ENCODE measurements at regions not wholly inside any gene's neighbourhood (a gene's known extent, or its start where the extent isn't known, plus 50 kb on each side); places are given as distances from the start of the nearest gene placed in this dataset.

- H3K27me3 ChIP-seq (ENCODE audit: control insufficient read depth, insufficient read depth, low read length): no peaks in the 10 kb centered on the region
- H3K9ac ChIP-seq (ENCODE audit: low read depth, low read length): no peak overlapping the region
- no peaks in the 10 kb centered on the region for H3K9me3 ChIP-seq (ENCODE audit: control insufficient read depth, insufficient read depth, low read length)
- H3K4me1 ChIP-seq (ENCODE audit: control insufficient read depth, insufficient read depth, low read length): no peaks in the 10 kb centered on the region
- no peak overlapping the region for H3K4me3 ChIP-seq (ENCODE audit: low read depth, low read length)
- H3K36me3 ChIP-seq (ENCODE audit: control insufficient read depth, insufficient read depth, low read length): no peaks in the 10 kb centered on the region
Measured at GRCh38 chr2:7667260-7667757, 750.1 kb downstream of the RNF144A start.

- Histone ChIP-seq H3K4me3 (ENCODE audit: low read depth, low read length) (no peak overlapping the region), H3K4me1 (ENCODE audit: control insufficient read depth, insufficient read depth, low read length) (no peaks in the 10 kb centered on the region), H3K27me3 (ENCODE audit: control insufficient read depth, insufficient read depth, low read length) (no peaks in the 10 kb centered on the region), H3K9ac (ENCODE audit: low read depth, low read length) (no peak overlapping the region), H3K36me3 (ENCODE audit: control insufficient read depth, insufficient read depth, low read length) (no peaks in the 10 kb centered on the region), H3K9me3 (ENCODE audit: control insufficient read depth, insufficient read depth, low read length) (no peaks in the 10 kb centered on the region)
Measured at GRCh38 chr2:7670905-7671641, 753.9 kb downstream of the RNF144A start.

- H3K4me3 ChIP-seq (ENCODE audit: low read depth, low read length): no peak overlapping the region
Measured at GRCh38 chr2:7672027-7672684, 754.9 kb downstream of the RNF144A start.

GRCh38 chr2:7672685-7673071 lies 755.5 kb downstream of the RNF144A start:
- Histone ChIP-seq H3K9me3 (ENCODE audit: control insufficient read depth, insufficient read depth, low read length) (no peaks in the 10 kb centered on the region), H3K27me3 (ENCODE audit: control insufficient read depth, insufficient read depth, low read length) (no peaks in the 10 kb centered on the region), H3K36me3 (ENCODE audit: control insufficient read depth, insufficient read depth, low read length) (no peaks in the 10 kb centered on the region), H3K9ac (ENCODE audit: low read depth, low read length) (no peak overlapping the region), H3K4me3 (ENCODE audit: low read depth, low read length) (no peak overlapping the region), H3K4me1 (ENCODE audit: control insufficient read depth, insufficient read depth, low read length) (no peaks in the 10 kb centered on the region)

More at GRCh38 chr2:7672027-7672684, 754.9 kb downstream of the RNF144A start:
- no peaks in the 10 kb centered on the region for H3K9me3 ChIP-seq (ENCODE audit: control insufficient read depth, insufficient read depth, low read length)
- H3K4me1 ChIP-seq (ENCODE audit: control insufficient read depth, insufficient read depth, low read length): no peaks in the 10 kb centered on the region
- H3K9ac ChIP-seq (ENCODE audit: low read depth, low read length): no peak overlapping the region
- no peaks in the 10 kb centered on the region for H3K27me3 ChIP-seq (ENCODE audit: control insufficient read depth, insufficient read depth, low read length)
- no peaks in the 10 kb centered on the region for H3K36me3 ChIP-seq (ENCODE audit: control insufficient read depth, insufficient read depth, low read length)

GRCh38 chr2:7673101-7673500 lies 755.9 kb downstream of the RNF144A start:
- H3K27me3 ChIP-seq (ENCODE audit: control insufficient read depth, insufficient read depth, low read length): no peaks in the 10 kb centered on the region
- H3K9me3 ChIP-seq (ENCODE audit: control insufficient read depth, insufficient read depth, low read length): no peaks in the 10 kb centered on the region
- no peak overlapping the region for H3K9ac ChIP-seq (ENCODE audit: low read depth, low read length)
- H3K36me3 ChIP-seq (ENCODE audit: control insufficient read depth, insufficient read depth, low read length): no peaks in the 10 kb centered on the region
- no peaks in the 10 kb centered on the region for H3K4me1 ChIP-seq (ENCODE audit: control insufficient read depth, insufficient read depth, low read length)
- H3K4me3 ChIP-seq (ENCODE audit: low read depth, low read length): no peak overlapping the region

DNA sequence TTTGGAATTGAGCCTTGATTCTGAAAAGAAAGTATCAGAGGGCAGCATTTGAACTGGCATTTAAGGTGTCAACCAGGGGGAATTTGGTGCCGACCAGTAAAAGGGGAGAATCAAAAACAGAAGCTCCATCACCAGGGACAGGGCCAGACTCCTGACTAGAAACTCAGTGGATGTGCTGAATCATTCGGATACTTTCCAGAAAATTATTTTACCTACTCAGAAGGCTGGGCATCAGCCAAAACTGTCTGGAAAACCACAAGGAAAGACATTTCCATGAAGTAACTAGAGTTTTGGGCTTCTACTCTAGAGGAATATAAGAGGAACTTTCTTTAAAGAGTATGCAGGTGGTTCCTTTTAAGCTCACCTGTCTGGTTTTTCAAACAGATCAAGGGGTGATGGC lies 756.6 kb downstream of the RNF144A start:
- no peaks in the 10 kb centered on the region for H3K4me1 ChIP-seq (ENCODE audit: control insufficient read depth, insufficient read depth, low read length)
- no peak overlapping the region for H3K9ac ChIP-seq (ENCODE audit: low read depth, low read length)
- H3K27me3 ChIP-seq (ENCODE audit: control insufficient read depth, insufficient read depth, low read length): no peaks in the 10 kb centered on the region
- H3K36me3 ChIP-seq (ENCODE audit: control insufficient read depth, insufficient read depth, low read length): no peaks in the 10 kb centered on the region
- H3K9me3 ChIP-seq (ENCODE audit: control insufficient read depth, insufficient read depth, low read length): no peaks in the 10 kb centered on the region
- H3K4me3 ChIP-seq (ENCODE audit: low read depth, low read length): no peak overlapping the region

- Histone ChIP-seq H3K36me3 (ENCODE audit: control insufficient read depth, insufficient read depth, low read length) (no peaks in the 10 kb centered on the region), H3K9me3 (ENCODE audit: control insufficient read depth, insufficient read depth, low read length) (no peaks in the 10 kb centered on the region), H3K4me3 (ENCODE audit: low read depth, low read length) (no peak overlapping the region), H3K27me3 (ENCODE audit: control insufficient read depth, insufficient read depth, low read length) (no peaks in the 10 kb centered on the region), H3K4me1 (ENCODE audit: control insufficient read depth, insufficient read depth, low read length) (no peaks in the 10 kb centered on the region), H3K9ac (ENCODE audit: low read depth, low read length) (no peak overlapping the region)
Measured at GRCh38 chr2:7674606-7675005, 757.4 kb downstream of the RNF144A start.

DNA sequence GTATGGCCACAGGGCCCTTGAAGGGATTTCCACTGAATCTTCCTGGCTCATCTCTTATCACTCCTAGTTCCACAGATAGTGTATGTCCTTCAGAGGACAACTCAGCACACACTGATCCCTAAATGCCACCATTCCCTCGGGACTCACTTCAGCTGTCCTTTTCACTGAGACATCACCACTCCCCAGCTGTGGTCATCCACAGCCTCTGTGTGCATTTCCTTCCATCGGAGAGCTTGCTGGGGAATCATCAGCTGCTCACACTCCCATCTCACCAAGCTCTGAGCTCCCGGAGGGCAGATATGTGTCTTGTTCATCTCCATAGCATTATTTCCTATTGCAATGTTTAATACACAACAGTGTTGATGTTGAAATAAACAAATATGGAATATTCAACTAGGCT lies 759.5 kb downstream of the RNF144A start:
- Histone ChIP-seq H3K4me3 (ENCODE audit: low read depth, low read length) (no peak overlapping the region), H3K27me3 (ENCODE audit: control insufficient read depth, insufficient read depth, low read length) (no peaks in the 10 kb centered on the region), H3K36me3 (ENCODE audit: control insufficient read depth, insufficient read depth, low read length) (no peaks in the 10 kb centered on the region), H3K9ac (ENCODE audit: low read depth, low read length) (no peak overlapping the region), H3K9me3 (ENCODE audit: control insufficient read depth, insufficient read depth, low read length) (no peaks in the 10 kb centered on the region), H3K4me1 (ENCODE audit: control insufficient read depth, insufficient read depth, low read length) (no peaks in the 10 kb centered on the region)

DNA sequence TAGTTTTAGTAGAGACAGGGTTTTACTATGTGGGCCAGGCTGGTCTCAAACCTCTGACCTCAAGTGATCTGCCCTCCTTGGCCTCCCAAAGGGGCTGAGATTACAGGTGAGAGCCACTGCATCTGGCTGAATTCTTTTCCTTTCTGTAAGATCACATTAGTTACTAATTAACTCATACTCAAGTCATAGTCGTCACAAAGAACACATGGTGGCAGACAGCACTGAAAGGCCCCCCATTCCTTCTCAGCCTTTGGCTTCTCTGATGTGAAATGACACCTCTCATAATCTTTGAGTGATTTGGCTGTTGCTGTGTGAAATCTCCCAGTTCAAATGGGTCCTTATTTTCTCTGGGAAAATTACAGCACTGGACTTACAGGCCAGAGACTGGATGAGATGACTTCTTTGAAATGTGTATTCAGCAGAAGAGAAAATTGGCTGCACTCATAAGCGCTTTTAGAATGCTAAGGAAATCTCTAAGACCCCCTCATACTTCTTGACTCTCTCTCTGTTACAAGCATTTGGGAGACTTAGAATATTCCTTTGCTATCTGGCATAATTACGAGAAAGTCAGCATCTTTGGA lies 764.8 kb downstream of the RNF144A start:
- H3K9ac ChIP-seq (ENCODE audit: low read depth, low read length): no peak overlapping the region
- no peaks in the 10 kb centered on the region for H3K36me3 ChIP-seq (ENCODE audit: control insufficient read depth, insufficient read depth, low read length)
- H3K4me3 ChIP-seq (ENCODE audit: low read depth, low read length): no peak overlapping the region
- H3K9me3 ChIP-seq (ENCODE audit: control insufficient read depth, insufficient read depth, low read length): no peaks in the 10 kb centered on the region
- H3K4me1 ChIP-seq (ENCODE audit: control insufficient read depth, insufficient read depth, low read length): no peaks in the 10 kb centered on the region
- no peaks in the 10 kb centered on the region for H3K27me3 ChIP-seq (ENCODE audit: control insufficient read depth, insufficient read depth, low read length)

DNA sequence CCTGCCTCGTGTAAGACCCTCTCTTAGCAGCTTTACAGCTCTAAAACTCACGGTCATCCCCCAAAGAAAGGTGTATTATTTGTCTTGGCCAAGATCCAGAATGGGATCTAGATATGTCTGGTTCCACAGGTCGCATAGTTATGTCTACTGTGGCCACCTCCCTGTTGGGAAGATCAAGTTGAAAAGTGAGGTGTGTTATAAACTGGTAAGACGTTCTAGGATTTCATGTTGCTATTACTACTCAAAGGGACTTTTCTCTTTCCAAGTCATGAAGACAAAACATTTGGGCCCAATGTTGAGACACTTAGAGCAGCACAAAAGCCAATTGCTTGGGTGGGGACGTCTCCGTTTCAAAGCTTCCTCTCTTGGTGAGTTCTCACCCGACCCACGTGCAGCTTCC lies 766.0 kb downstream of the RNF144A start:
- Histone ChIP-seq H3K4me3 (ENCODE audit: low read depth, low read length) (no peak overlapping the region), H3K9ac (ENCODE audit: low read depth, low read length) (no peak overlapping the region), H3K36me3 (ENCODE audit: control insufficient read depth, insufficient read depth, low read length) (no peaks in the 10 kb centered on the region), H3K4me1 (ENCODE audit: control insufficient read depth, insufficient read depth, low read length) (no peaks in the 10 kb centered on the region), H3K9me3 (ENCODE audit: control insufficient read depth, insufficient read depth, low read length) (no peaks in the 10 kb centered on the region), H3K27me3 (ENCODE audit: control insufficient read depth, insufficient read depth, low read length) (no peaks in the 10 kb centered on the region)

- H3K4me3 ChIP-seq (ENCODE audit: low read depth, low read length): no peak overlapping the region
- H3K4me1 ChIP-seq (ENCODE audit: control insufficient read depth, insufficient read depth, low read length): no peaks in the 10 kb centered on the region
- no peak overlapping the region for H3K9ac ChIP-seq (ENCODE audit: low read depth, low read length)
- H3K36me3 ChIP-seq (ENCODE audit: control insufficient read depth, insufficient read depth, low read length): no peaks in the 10 kb centered on the region
- no peaks in the 10 kb centered on the region for H3K9me3 ChIP-seq (ENCODE audit: control insufficient read depth, insufficient read depth, low read length)
- no peaks in the 10 kb centered on the region for H3K27me3 ChIP-seq (ENCODE audit: control insufficient read depth, insufficient read depth, low read length)
Measured at GRCh38 chr2:7683708-7684107, 766.5 kb downstream of the RNF144A start.
